ENCODE measurements at regions not wholly inside any gene's neighbourhood (a gene's known extent, or its start where the extent isn't known, plus 50 kb on each side); places are given as distances from the start of the nearest gene placed in this dataset.

GRCh38 chr6:84517741-84518530 lies 246.5 kb downstream of the TBX18 start:
- Histone ChIP-seq H3K36me3 (ENCODE audit: control insufficient read depth in 2 of 2, extremely low read depth in 1 of 2, insufficient read depth in 2 of 2, low read length in 2 of 2) (no peaks in the 10 kb centered on the region), H3K4me1 (ENCODE audit: control insufficient read depth, extremely low read depth, insufficient read depth, low read length) (peaks cover 4% of the 10 kb centered on the region), H3K9ac (replicated peaks; ENCODE audit: extremely low read depth, insufficient read depth, low read length) (no peak overlapping the region), H4K20me1 (replicated peaks; ENCODE audit: control insufficient read depth, extremely low read depth, insufficient read depth, low read length) (no peaks in the 10 kb centered on the region), H3K9me1 (replicated peaks; ENCODE audit: control insufficient read depth, extremely low read depth, insufficient read depth, low read length) (no peaks in the 10 kb centered on the region), H3K4me3 (replicated peaks in 1 of 3; ENCODE audit: insufficient read depth in 1 of 3, low read depth in 1 of 3, low read length in 3 of 3) (no peak overlapping the region), H3K9me3 (replicated peaks; ENCODE audit: control insufficient read depth, insufficient read depth, low read length) (no peaks in the 10 kb centered on the region), H3K27me3 (ENCODE audit: control insufficient read depth in 2 of 2, insufficient read depth in 2 of 2, low read length in 2 of 2) (no peaks in the 10 kb centered on the region), H3K4me2 (ENCODE audit: insufficient read depth, low read length) (no peak overlapping the region), H3K27ac (ENCODE audit: insufficient read depth, low read depth, low read length) (no peak overlapping the region), H3K79me2 (ENCODE audit: control insufficient read depth, insufficient read depth, low read length) (no peaks in the 10 kb centered on the region), H2AFZ (ENCODE audit: low read depth, low read length) (no peak overlapping the region)
- no TSS peak for BruUV-seq (replicated peaks)
- ChIA-PET CTCF (no interaction called here), POLR2A (no interaction called here)
- DNase-seq (ENCODE audit: low read depth, low spot score) = no peak
- dilution Hi-C loops (cut with MboI; ENCODE audit: extremely low pct_ligation_motif_present, low sequenced_read_pairs) = no loop called here
- no peak for FAIRE-seq
- intact Hi-C loops (cut with micrococcal nuclease) = no loop called here
- TF ChIP-seq, protein P1, sequence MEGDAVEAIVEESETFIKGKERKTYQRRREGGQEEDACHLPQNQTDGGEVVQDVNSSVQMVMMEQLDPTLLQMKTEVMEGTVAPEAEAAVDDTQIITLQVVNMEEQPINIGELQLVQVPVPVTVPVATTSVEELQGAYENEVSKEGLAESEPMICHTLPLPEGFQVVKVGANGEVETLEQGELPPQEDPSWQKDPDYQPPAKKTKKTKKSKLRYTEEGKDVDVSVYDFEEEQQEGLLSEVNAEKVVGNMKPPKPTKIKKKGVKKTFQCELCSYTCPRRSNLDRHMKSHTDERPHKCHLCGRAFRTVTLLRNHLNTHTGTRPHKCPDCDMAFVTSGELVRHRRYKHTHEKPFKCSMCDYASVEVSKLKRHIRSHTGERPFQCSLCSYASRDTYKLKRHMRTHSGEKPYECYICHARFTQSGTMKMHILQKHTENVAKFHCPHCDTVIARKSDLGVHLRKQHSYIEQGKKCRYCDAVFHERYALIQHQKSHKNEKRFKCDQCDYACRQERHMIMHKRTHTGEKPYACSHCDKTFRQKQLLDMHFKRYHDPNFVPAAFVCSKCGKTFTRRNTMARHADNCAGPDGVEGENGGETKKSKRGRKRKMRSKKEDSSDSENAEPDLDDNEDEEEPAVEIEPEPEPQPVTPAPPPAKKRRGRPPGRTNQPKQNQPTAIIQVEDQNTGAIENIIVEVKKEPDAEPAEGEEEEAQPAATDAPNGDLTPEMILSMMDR (IDR thresholded peaks at IDR 0.05; ENCODE audit: extremely low read depth in 1 of 2, insufficient read depth in 1 of 2, low read depth in 1 of 2, low read length in 2 of 2) = no peak
- TF ChIP-seq POLR2A (IDR thresholded peaks at IDR 0.05; ENCODE audit: low read depth, low read length) (no peak), EZH2 (IDR thresholded peaks at IDR 0.05; ENCODE audit: borderline replicate concordance, low read depth, low read length, severe bottlenecking) (no peak), JUN (IDR thresholded peaks at IDR 0.05; ENCODE audit: borderline replicate concordance, insufficient read depth, insufficient read length, low read depth) (no peak)

- H3K79me2 ChIP-seq (ENCODE audit: control insufficient read depth, insufficient read depth, low read length) = no peaks in the 10 kb centered on the region
- no peaks in the 10 kb centered on the region for H3K36me3 ChIP-seq (ENCODE audit: control insufficient read depth in 2 of 2, extremely low read depth in 1 of 2, insufficient read depth in 2 of 2, low read length in 2 of 2)
- POLR2A ChIA-PET = no interaction called here
- no peak for TF ChIP-seq MYC (IDR thresholded peaks at IDR 0.05; ENCODE audit: low read depth, low read length)
- no peak overlapping the region for H3K27ac ChIP-seq (ENCODE audit: insufficient read depth, low read depth, low read length)
- dilution Hi-C loops (cut with MboI; ENCODE audit: extremely low pct_ligation_motif_present, low sequenced_read_pairs) (no loop called here), intact Hi-C loops (cut with micrococcal nuclease) (no loop called here)
- no peak overlapping the region for H2AFZ ChIP-seq (ENCODE audit: low read depth, low read length)
- H3K9ac ChIP-seq (replicated peaks; ENCODE audit: extremely low read depth, insufficient read depth, low read length) = no peak overlapping the region
- H3K4me1 ChIP-seq (ENCODE audit: control insufficient read depth, extremely low read depth, insufficient read depth, low read length) = no peaks in the 10 kb centered on the region
- FAIRE-seq = no peak
- no peaks in the 10 kb centered on the region for H3K9me3 ChIP-seq (replicated peaks; ENCODE audit: control insufficient read depth, insufficient read depth, low read length)
- no peaks in the 10 kb centered on the region for H3K9me1 ChIP-seq (replicated peaks; ENCODE audit: control insufficient read depth, extremely low read depth, insufficient read depth, low read length)
- CTCF ChIA-PET = interaction anchor here (1.4 to 1.8 kb wide), 2 partner anchors 53 to 88 kb away, joined by 3 to 5 read pairs; no protein-coding TSS in a partner anchor
- H3K4me3 ChIP-seq (replicated peaks in 1 of 3; ENCODE audit: insufficient read depth in 1 of 3, low read depth in 1 of 3, low read length in 3 of 3) = no peak overlapping the region
- no peak overlapping the region for H3K4me2 ChIP-seq (ENCODE audit: insufficient read depth, low read length)
- BruUV-seq (replicated peaks) = no TSS peak
- no peak for DNase-seq (ENCODE audit: low read depth, low spot score)
- H3K27me3 ChIP-seq (ENCODE audit: control insufficient read depth in 2 of 2, insufficient read depth in 2 of 2, low read length in 2 of 2) = no peaks in the 10 kb centered on the region
- H4K20me1 ChIP-seq (replicated peaks; ENCODE audit: control insufficient read depth, extremely low read depth, insufficient read depth, low read length) = no peaks in the 10 kb centered on the region
Observed at GRCh38 chr6:84516154-84516553, 248.2 kb downstream of the TBX18 start.
